Lung (tissue), 11 donors: ENCODE measurements at regions not wholly inside any gene's neighbourhood (a gene's known extent, or its start where the extent isn't known, plus 50 kb on each side); places are given as distances from the start of the nearest gene placed in this dataset.

ENCODE experiments used
- ATAC-seq: fragments of 200-7000 bp; cut with Tn5 transposase; one replicate; pipeline ENCODE4 v1.9.1; 2020; ENCODE audit warnings: moderate number of reproducible peaks; ENCODE audit not compliant: insufficient read depth, low FRiP score
- DNase-seq, 3 donors: peaks; one replicate each; pipeline ENCODE4 v3.0.0-alpha.2; 2013 to 2017
- H3K27ac ChIP-seq, 2 donors: one replicate each; pipeline ENCODE4 v1.5.1; 2013; ENCODE audit warnings: mild to moderate bottlenecking in 2 of 2, moderate library complexity in 2 of 2, control low read depth in 1 of 2, inconsistent platforms in 1 of 2, low read depth in 1 of 2, low read length in 1 of 2
- H3K27me3 ChIP-seq, 3 donors: one replicate each; pipeline ENCODE4 v1.5.1; 2013; ENCODE audit warnings: low read length in 2 of 3; ENCODE audit not compliant: control insufficient read depth in 3 of 3, insufficient read depth in 3 of 3
- H3K36me3 ChIP-seq, 4 donors: one replicate each; pipeline ENCODE4 v1.5.1; 2013; ENCODE audit warnings: low read length in 4 of 4, mild to moderate bottlenecking in 1 of 4, moderate library complexity in 1 of 4; ENCODE audit not compliant: control insufficient read depth in 4 of 4, insufficient read depth in 4 of 4
- H3K4me1 ChIP-seq, 5 donors: one replicate each; pipeline ENCODE4 v1.5.1; 2013; ENCODE audit warnings: low read length in 5 of 5, mild to moderate bottlenecking in 2 of 5, moderate library complexity in 1 of 5; ENCODE audit not compliant: control insufficient read depth in 5 of 5, insufficient read depth in 5 of 5
- H3K4me3 ChIP-seq: one replicate; pipeline ENCODE4 v1.5.1; 2013; ENCODE audit warnings: mild to moderate bottlenecking, control low read depth, moderate library complexity
- H3K9ac ChIP-seq, 2 donors: one replicate each; pipeline ENCODE4 v1.5.1; 2013; ENCODE audit warnings: low read length in 2 of 2, control low read depth in 1 of 2; ENCODE audit not compliant: insufficient read depth in 1 of 2
- H3K9me3 ChIP-seq, 4 donors: one replicate each; pipeline ENCODE4 v1.5.1; 2013; ENCODE audit warnings: low read length in 3 of 4, mild to moderate bottlenecking in 1 of 4, moderate library complexity in 1 of 4; ENCODE audit not compliant: control insufficient read depth in 4 of 4, insufficient read depth in 3 of 4
- CTCF ChIP-seq: IDR thresholded peaks from 2 replicates; pipeline ENCODE4 v1.5.1; 2012; ENCODE audit warnings: mild to moderate bottlenecking; ENCODE audit errors: control extremely low read depth, extremely low read depth
- WGBS, 2 donors: extraction: QIAGEN DNeasy Blood & Tissue Kit; methylation state at CpG; one replicate each; pipeline ENCODE4 v1.1.7; 2013; 5-methylcytosine and 5-hydroxymethylcytosine counted together
- donor health status: control.
- donor health status: control.
- donor health status: Bipolar disorder and iron deficiency.
- donor health status: healthy.
- donor health status: DM: yes; HTN: yes; CAD: no.

DNA sequence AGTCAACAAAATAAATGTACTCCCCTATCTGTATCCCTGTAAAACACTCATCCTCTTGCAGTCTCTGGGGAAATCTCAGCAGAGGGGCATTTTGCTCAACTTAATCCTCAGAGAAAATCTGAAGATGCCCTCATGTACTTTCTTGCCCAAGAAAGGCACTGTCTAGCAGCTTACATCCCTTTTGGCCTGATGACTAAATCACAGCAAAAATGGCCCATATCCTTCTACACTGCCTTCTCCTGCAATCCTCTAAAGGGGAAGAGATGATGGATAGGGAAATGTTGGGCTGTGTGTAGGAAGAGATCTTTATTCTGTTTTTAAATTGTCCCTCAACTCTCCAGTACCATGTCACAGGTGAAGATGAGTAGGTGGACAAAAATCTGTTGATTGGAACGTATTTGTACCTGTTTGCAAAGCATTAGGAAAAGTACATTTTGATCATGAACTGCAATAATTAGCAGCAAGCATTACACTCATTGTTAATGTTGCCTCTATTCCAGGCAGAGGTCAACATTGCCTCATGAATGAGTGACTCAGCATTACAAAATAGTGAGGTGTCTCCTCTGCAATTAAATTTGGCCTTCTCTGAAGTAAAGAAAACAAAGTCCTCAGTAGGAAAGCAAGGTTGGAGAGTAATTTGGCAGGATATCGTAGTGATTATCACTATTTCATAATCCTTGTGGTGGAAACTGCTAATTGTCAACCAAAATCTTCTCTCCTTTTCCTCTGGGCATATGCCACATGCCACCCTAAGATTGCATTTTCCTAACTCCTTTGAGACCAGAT lies 172.4 kb upstream of the CAND1 start:
- no peaks in the 10 kb centered on the region for H3K9me3 ChIP-seq
- H3K27me3 ChIP-seq = no peaks in the 10 kb centered on the region
- H3K36me3 ChIP-seq = no peaks in the 10 kb centered on the region
- DNase-seq (no peak), ATAC-seq (no peak)
- no peak for TF ChIP-seq CTCF
- H3K27ac ChIP-seq = no peak overlapping the region
- no peak overlapping the region for H3K4me3 ChIP-seq
- H3K9ac ChIP-seq = no peak overlapping the region
- WGBS, 2 donors = 69 to 70% methylated on average over 2 of the region's 2 CpGs
- H3K4me1 ChIP-seq = no peaks in the 10 kb centered on the region

DNA sequence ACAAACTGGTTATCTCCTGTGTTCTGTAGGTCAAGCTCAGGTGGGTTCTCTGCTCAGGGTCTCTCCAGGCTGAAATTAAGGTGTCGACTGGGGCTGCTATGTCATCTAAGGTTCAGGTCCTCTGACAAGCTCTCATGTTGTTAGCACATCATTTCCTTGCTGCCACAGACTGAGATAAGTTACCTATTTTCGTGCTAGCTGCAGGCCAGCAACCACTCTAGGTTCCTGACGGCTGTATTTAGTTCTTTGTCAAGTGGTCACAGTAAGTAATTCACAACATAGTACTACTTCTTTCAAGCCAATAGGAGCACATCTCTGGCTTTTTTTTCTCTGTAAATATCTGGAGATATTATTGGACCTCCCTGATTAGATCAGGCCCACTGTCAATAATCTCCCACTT lies 169.3 kb upstream of the CAND1 start:
- no peak overlapping the region for H3K9ac ChIP-seq
- WGBS, 2 donors = 50 to 77% methylated on average over 3 of the region's 3 CpGs
- H3K9me3 ChIP-seq = no peaks in the 10 kb centered on the region
- DNase-seq (peak in 1 of 3 donors; percentile 7), ATAC-seq (no peak)
- H3K27me3 ChIP-seq = no peaks in the 10 kb centered on the region
- TF ChIP-seq CTCF = no peak
- no peaks in the 10 kb centered on the region for H3K4me1 ChIP-seq
- H3K36me3 ChIP-seq = no peaks in the 10 kb centered on the region
- no peak overlapping the region for H3K27ac ChIP-seq
- no peak overlapping the region for H3K4me3 ChIP-seq

GRCh38 chr12:67103521-67103920 lies 165.6 kb upstream of the CAND1 start:
- Histone ChIP-seq H3K27ac (no peak overlapping the region), H3K36me3 (no peaks in the 10 kb centered on the region), H3K4me3 (no peak overlapping the region), H3K27me3 (no peaks in the 10 kb centered on the region), H3K9ac (no peak overlapping the region), H3K4me1 (no peaks in the 10 kb centered on the region), H3K9me3 (peaks cover 0 to 8% (median 2%) of the 10 kb centered on the region in 4 donors)
- DNase-seq (no peak), ATAC-seq (no peak)
- WGBS, 2 donors = 90 to 93% methylated on average over 1 of the region's 1 CpG
- no peak for TF ChIP-seq CTCF

DNA sequence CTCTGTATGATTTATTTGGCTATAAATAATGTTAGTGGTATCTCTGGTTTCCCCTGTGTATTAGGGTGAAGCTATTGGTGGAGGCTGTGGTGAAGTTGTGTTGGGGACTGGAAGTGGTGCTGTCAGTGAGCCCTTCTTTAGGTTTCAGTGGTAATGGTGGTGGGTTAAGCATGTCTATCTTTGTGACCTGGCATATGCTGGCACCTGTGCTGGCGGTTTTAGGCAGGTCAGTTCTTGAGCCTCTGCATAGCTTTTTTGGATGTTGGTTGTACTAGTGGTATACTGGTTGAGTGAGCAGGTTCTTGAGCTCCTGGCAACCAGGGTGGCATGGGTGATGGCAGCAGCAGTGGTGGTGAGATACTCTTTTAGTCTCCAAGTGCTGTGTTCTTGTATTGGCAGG lies 161.9 kb upstream of the CAND1 start:
- TF ChIP-seq CTCF = no peak

More for the DNA sequence above, 161.9 kb upstream of the CAND1 start:
- ATAC-seq (no peak), DNase-seq (no peak)
- no peak overlapping the region for H3K9ac ChIP-seq
- H3K9me3 ChIP-seq = peaks cover 0 to 8% (median 2%) of the 10 kb centered on the region in 4 donors
- H3K36me3 ChIP-seq = no peaks in the 10 kb centered on the region
- H3K4me1 ChIP-seq = no peaks in the 10 kb centered on the region
- no peak overlapping the region for H3K27ac ChIP-seq
- no peak overlapping the region for H3K4me3 ChIP-seq
- 89 to 100% methylated on average over 1 of the region's 1 CpG for WGBS, 2 donors
- no peaks in the 10 kb centered on the region for H3K27me3 ChIP-seq
